GM18909 (cell line): ENCODE measurements at regions not wholly inside any gene's neighbourhood (a gene's known extent, or its start where the extent isn't known, plus 50 kb on each side); places are given as distances from the start of the nearest gene placed in this dataset.

Source experiments
- ATAC-seq: cut with Tn5 transposase; IDR thresholded peaks from one replicate; pipeline ENCODE4 v1.9.1; 2021; ENCODE audit warnings: mild to moderate bottlenecking; ENCODE audit not compliant: unreplicated experiment, poor library complexity

DNA sequence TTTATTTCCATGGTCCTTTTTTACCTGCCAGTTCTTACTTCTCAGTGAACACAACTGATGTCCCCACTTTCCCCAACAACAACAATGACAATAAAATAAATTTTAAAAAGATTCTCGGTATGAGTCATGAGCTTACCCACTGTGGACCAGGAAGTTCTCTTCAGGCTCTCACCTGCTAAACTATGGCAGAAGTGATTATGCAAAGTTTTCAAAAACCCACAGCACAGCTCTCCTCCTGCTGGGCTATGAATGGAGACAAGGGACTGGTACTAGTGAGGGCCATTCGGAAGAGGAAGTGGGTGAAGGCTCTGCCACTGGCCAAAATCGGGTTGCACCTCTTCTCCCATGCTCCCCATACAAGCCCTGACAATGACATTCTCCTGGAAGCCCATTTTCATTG, 429.4 kb downstream of the PIK3R1 start:
- ATAC-seq: peak; percentile 99

DNA sequence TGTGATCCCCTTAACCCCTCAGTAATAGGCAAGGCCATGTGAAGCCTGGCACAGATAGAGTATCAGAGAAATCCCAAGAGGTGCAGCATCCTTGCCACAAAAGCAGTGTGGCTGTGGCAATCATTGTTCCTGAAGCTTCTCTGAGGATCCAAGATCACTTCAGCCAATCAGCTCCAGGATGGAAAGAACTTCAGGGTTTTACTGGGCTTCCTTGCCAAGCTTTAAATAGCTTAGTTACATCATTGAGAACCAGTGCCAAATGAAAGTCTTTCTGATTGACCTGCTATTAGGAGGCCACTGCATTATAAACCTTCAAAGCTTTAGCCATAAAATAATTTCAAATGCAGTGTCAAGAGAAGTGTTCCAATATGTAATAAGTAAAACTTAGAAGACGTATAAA, 430.6 kb downstream of the PIK3R1 start:
- no peak for ATAC-seq

DNA sequence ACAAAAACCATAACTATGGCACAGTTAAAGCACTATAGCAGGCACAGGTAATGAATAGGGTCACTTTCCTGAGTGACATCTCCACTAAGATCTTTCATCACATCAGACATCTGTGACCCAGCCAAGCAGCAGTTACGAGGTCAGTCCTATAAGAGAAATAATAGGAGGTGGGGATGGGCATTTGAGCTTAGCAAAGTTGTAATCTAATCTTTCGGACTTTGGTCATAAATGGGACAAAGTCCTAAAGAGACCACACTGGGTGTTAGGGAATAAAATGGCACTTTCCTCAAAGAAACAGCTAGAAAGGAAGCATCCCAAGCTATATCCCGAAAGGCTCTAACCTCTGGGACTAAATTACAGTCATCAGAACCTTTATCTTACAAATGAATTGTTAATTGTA, 432.2 kb downstream of the PIK3R1 start:
- no peak for ATAC-seq

- ATAC-seq: no peak
Observed at GRCh38 chr5:68648944-68649857, 433.6 kb downstream of the PIK3R1 start.

GRCh38 chr5:68652534-68652965, 437.0 kb downstream of the PIK3R1 start:
- ATAC-seq: no peak

DNA sequence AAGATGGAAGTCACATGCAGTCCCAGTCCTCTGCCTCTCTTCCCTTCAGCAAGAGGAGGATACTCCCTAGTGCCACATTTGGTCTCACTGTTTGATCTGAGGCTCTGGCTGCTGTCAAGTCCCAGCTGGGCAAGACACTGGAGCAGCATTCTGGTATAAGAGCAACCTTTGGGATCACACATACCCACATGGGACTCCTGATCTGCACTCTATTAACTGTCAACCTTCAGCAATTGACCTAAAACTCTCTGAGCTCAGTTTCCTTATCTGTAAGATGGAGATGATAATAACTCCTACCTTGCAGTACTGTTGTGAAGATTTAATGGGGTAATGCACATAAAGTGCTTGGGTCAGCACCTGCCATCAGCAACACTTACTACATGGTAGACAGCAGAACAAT, 437.9 kb downstream of the PIK3R1 start:
- ATAC-seq: no peak

DNA sequence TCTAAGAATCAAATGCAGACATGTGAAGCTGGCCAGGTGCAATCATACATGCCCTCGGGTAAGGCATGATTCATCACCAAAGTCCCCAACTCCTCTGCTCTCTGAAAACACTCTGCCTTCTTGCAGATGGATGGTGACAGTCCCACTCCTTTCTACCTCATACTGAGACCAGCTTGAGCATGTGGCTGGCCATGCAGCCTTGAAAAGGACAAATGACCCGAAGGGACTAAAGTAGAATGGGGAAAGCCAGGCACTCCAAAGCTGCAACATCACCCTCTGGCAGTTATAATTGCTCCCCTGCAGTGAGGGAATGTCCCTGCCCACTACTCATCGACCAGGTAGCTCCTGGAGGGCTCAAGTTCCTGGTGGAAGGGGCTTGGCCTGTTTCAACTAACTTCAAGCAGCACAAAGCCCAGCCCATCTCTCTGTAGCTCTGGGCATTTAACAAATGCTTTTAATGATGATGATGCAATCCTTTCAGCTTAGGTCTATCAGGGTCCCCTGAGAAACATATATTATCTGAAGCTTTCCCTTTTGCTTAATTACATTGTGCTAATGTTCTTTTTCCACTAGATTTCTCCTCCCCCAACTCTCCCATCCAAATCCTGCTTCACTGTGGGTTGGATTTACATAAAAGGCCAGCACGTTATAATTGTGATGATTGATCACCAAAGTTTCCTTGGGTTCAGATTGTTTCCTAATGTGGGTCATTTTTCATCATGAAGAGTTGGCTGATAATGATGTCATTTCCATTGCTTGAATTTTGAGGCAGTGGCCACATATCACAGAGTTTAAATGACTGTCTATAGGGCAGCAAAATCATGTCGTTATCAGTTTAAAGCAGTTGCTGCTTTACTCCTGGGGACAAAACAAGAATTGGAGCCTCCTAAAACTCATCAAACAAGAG, 436.5 kb upstream of the SLC30A5 start:
- no peak for ATAC-seq

DNA sequence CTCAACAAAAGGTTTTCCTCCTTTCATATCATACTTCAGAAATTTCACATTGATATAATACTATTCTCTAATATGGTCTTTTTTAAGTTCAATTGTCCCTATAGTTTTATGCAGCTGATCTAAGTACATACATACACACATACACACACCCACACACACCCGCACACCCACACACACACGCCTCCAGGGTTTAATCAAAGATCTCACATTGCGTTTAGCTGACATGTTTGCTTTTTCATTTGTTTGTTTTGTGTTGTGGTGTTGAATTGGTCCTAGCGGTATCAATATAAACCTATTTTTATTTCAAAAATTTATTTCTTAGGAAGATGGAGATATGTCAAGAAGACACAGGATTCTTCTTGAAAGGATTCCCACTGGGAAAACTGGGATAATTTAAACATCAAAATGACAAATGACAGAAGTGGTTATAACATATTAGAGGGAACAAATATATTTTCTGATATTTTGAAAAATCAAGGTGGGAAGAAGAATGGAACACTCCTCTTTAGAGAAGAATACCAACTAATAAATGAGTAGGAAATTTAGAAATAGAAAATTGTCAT, 434.9 kb upstream of the SLC30A5 start:
- ATAC-seq: no peak

- ATAC-seq: no peak
Observed at GRCh38 chr5:68659881-68660280, 433.9 kb upstream of the SLC30A5 start.

GRCh38 chr5:68661237-68661636, 432.6 kb upstream of the SLC30A5 start:
- peak; percentile 74 for ATAC-seq

DNA sequence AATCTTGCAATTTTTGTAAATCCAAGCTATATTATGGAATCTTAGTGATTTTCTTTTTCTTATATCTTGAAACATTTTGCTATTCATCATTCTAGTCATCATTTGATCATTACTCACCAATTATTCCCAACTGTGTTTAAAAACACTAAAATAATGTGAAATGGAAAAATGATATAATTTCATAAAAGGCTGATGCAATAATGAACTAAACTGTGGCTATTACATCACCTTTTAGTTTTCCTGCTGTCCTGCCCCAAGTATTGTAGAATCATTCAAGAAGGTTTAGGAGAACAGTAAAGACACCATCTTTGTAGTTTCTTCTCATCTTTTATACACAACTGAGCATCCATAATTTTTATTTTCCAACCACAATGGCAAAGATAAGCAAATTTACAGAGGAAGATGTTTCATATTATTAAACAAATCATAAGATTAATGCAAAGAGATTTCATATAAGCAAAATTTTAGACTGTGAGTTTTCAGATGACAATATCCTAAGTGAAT, 431.0 kb upstream of the SLC30A5 start:
- ATAC-seq: no peak

DNA sequence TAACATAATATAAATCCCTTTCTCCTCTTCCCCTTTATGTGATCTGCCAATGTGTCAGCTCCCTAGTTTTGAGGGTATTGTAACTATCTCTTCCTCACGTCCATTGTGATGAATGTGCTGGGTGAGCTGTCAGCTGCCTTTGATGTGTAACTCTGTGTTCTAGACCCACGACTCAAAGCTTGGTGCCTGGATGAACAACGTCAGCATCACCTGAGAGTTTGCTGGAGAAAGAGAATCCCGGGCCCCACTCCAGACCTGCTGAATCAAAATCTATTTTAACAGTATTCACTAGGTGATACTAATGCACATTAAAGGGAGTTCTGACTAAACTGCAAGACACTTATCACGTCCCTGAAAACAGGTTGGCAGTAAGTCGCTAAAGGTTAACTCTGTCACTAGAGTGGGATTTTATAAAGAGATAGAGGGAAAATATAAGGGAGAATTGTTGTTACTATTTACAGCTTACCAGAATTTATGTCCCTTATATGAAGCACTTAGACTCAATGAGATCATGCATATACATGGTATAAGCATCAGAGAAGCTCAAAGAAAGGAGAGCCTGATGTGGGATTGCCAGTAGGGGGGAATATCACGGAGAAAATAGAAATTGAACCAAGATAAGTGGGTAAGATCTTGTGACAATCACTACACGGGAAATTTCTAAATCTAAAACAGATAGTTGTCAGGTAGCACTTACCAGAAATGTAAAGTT, 423.8 kb upstream of the SLC30A5 start:
- ATAC-seq: no peak

- ATAC-seq: no peak
Observed at GRCh38 chr5:68673106-68673822, 420.6 kb upstream of the SLC30A5 start.

DNA sequence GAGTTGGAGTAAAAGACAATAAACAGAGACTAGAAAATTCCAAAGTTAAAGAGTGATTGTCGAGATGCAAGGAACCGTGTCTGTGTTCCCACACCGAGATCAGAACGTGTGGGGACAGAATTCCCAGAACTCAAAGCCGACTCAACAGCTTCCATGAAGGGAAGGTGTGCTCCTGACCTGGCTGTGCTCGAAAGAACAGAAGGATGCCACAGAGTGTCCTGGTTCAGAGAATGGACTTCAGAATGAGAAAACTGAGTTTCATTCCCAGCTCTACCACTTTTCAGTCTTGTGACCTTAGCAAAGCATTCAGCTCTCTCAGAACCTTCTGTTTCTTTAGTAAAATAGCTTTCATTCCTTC, 420.0 kb upstream of the SLC30A5 start:
- no peak for ATAC-seq

DNA sequence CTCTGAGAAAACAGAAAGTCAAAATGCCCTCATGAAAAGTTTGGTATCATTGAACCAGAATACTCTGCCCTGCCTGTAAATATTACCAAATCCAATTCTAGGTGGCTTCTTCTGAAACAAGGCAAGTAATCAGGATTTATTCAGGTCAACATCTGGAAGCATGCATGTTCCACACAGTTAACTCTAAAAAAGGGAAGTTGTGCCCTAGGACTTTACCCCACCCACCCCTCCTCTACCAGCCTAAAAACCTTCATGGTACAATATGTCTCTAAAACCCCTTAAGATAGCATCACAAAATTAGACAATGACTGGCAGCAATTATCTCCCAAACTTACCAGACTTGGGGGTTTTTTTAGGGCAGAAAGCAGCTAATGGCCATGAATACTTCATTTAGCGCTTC, 414.8 kb upstream of the SLC30A5 start:
- no peak for ATAC-seq

DNA sequence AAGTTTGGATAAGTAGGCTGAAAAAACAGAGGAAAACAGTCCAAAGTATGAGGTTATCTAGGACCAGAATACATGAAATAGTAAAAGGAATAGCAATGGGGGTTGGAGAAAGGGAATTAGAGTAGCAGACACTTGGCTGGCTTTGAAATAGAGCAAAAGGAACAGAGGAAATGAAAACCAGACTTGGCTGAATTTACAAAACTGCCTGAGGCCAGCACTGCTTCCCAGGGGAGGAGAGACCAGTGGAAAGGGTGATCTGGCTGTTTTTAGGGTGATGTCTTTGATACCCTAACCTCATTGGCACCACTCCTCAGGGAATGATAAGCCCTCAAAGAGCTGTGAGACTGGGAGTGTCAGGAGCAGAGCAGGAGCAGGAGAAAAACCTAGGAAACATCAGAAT, 413.4 kb upstream of the SLC30A5 start:
- no peak for ATAC-seq

DNA sequence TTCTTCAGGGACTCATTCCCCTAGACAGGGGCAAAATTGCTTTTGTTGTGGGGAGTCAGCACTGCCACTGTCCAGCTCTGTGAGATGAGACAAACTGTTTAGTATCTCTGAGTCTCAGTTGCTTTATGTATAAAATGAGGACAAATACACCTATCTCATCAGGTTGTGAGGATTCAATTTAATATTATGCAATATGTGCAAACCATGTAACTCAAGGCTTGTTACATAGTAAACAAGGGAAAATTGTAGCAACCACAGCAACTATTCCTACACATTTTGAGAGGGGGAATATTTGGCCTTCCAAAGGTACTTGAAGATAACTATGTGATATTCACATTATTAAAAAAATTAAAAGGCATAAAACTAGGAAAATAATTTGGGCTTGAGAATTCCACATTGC, 411.9 kb upstream of the SLC30A5 start:
- no peak for ATAC-seq

DNA sequence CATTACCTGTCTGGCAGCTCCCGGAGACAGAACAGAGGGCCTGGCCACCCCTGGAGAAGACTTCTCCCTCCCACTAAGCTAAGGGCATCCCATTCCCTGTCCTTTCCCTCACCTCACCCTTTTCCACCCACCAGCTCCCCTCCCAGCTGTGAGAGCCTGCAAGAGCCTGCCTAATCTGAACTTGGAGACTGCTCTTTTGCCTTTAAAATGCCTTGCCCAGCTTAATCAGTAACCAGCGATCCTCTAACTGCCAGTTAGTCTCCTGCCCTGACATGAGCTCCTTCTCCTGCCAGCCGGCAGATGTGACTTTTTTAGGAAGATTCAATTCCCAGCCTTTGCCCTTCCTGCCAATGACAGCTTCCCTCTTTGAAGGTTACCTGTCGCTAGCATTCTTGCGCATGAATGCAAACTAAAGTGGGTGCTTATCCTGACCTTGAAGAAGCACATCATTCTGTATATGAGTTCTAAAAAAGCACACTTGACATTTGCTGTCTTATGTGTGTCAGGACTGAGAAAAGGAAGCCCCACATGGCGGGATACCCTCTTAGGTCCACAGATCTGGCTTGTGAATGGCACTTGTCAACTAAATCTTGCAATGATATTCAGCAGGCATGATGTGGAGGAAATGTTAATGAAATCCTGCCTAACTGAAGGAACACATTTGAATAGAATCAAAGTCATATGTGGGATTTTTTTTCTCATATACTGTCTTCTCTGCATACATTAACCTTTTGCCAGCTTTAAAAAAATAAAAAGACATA, 411.2 kb upstream of the SLC30A5 start:
- no peak for ATAC-seq

DNA sequence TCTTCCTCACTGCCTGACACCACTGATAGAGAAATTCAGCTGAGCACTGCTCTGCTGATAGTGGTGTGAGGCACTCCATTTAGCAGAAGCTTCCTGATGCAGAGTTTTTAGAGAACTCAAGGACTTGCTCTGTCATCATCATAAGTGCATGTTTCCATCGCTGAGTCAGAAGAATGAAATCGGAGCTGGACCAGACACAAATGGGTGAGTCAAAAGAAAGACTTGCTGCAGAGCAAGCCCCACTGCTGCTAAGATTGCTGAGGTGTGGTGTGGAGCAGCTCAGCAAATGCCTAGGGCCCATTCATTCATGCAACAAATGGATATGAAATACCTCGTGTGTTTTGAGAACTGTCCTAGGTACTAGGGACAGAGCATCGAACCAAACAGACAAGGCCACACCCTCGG, 410.2 kb upstream of the SLC30A5 start:
- ATAC-seq: no peak
